ACC112 (cell line): ENCODE measurements at regions not wholly inside any gene's neighbourhood (a gene's known extent, or its start where the extent isn't known, plus 50 kb on each side); places are given as distances from the start of the nearest gene placed in this dataset.

Experiments
- H2AFZ ChIP-seq: fragments of 200-600 bp; sonication (generic); one replicate; pipeline ENCODE4 v1.6.0; 2017; ENCODE audit warnings: antibody characterized with exemption, low read length; ENCODE audit not compliant: unreplicated experiment
- H3K27ac ChIP-seq: fragments of 200-600 bp; sonication (generic); 2 replicates; pipeline ENCODE4 v1.5.1; 2014; ENCODE audit warnings: low read depth, mild to moderate bottlenecking, antibody characterized with exemption, low read length, moderate library complexity
- H3K27me3 ChIP-seq: fragments of 200-600 bp; sonication (generic); 2 replicates; pipeline ENCODE4 v1.6.1; 2014; ENCODE audit warnings: mild to moderate bottlenecking, antibody characterized with exemption, low read length, moderate library complexity, mixed read lengths; ENCODE audit not compliant: insufficient read depth
- H3K36me3 ChIP-seq: fragments of 200-600 bp; sonication (generic); 2 replicates; pipeline ENCODE4 v1.6.1; 2016; ENCODE audit warnings: mild to moderate bottlenecking, antibody characterized with exemption, low read length, moderate library complexity, mixed read lengths; ENCODE audit not compliant: insufficient read depth
- H3K4me1 ChIP-seq: fragments of 200-600 bp; sonication (generic); one replicate; pipeline ENCODE4 v1.6.1; 2016; ENCODE audit warnings: low read length, mixed read lengths; ENCODE audit not compliant: insufficient read depth, unreplicated experiment, control insufficient read depth
- H3K4me3 ChIP-seq: fragments of 200-600 bp; sonication (generic); 2 replicates; pipeline ENCODE4 v1.5.1; 2014; ENCODE audit warnings: mild to moderate bottlenecking, low read depth, low read length
- H3K79me2 ChIP-seq: fragments of 200-600 bp; sonication (generic); one replicate; pipeline ENCODE4 v1.6.0; 2016; ENCODE audit warnings: low read length; ENCODE audit not compliant: control insufficient read depth, unreplicated experiment, insufficient read depth

DNA sequence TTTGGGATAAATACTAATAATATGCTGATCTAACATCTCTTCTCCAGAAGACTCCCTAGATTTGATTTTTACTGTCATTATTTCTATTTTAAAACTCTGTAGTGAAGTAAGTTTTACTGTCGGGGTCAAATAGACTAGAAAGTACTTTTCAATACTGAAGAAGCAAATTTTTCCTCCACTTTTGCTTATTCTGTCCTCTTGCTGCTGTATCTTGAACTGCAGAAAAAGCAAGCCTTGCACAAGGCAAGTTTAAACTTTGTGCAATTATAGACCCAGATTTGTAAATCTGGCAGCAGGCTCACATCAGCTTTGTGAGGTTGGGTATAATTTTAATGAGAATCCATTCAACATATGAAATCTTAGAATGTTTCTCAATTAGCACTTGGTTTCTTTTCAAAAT, 151.1 kb upstream of the ETS2 start:
- H3K27me3 ChIP-seq = peaks cover 93% of the 10 kb centered on the region
- no peaks in the 10 kb centered on the region for H3K4me1 ChIP-seq
- H3K4me3 ChIP-seq = no peak overlapping the region
- H3K27ac ChIP-seq = no peak overlapping the region
- no peak overlapping the region for H2AFZ ChIP-seq
- no peaks in the 10 kb centered on the region for H3K79me2 ChIP-seq
- no peaks in the 10 kb centered on the region for H3K36me3 ChIP-seq

DNA sequence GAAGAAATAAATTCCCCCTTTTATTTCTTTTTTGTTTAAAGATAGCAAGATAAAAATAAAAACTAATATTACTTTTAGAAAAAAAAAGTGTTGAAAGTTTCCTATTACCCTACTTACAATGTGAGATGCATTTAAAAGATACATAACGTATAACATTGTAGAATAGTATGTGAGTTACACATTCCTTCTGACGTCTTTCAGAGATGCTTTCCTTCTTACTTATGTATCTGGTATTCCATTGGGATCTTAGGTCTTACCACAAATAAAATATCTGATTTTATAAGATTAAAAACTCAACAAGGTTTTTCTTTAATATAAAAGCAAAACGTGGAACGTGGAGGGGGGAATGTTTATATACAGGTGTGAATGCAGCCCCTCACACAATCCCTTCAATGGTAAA, 147.2 kb upstream of the ETS2 start:
- H3K4me1 ChIP-seq = no peaks in the 10 kb centered on the region
- H3K27ac ChIP-seq = no peak overlapping the region
- H3K4me3 ChIP-seq = no peak overlapping the region
- H3K79me2 ChIP-seq = no peaks in the 10 kb centered on the region
- no peak overlapping the region for H2AFZ ChIP-seq
- H3K36me3 ChIP-seq = no peaks in the 10 kb centered on the region
- peaks cover 98% of the 10 kb centered on the region for H3K27me3 ChIP-seq

DNA sequence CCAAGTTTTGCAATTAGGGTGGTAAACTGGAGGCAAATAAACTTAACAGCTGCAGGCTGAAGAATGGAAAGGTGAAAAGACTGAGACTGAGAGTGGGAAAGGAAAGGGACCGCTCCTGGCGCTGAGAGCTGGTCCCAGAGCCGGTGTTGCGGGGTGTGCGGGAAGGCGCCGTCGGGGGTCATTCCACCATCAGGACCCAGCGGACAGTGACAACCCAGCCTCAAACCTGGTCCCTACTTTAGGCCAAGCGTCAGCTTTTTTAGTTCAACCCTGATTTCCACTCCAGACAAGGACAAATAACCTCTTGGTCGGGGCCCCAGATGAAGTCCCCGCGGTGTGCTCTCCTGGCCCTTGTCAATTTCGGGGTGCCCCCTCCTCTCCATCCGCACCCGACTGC, 145.8 kb upstream of the ETS2 start:
- Histone ChIP-seq H3K4me3 (no peak overlapping the region), H2AFZ (no peak overlapping the region), H3K36me3 (no peaks in the 10 kb centered on the region), H3K27me3 (peaks cover 97% of the 10 kb centered on the region), H3K4me1 (no peaks in the 10 kb centered on the region), H3K27ac (no peak overlapping the region), H3K79me2 (no peaks in the 10 kb centered on the region)

DNA sequence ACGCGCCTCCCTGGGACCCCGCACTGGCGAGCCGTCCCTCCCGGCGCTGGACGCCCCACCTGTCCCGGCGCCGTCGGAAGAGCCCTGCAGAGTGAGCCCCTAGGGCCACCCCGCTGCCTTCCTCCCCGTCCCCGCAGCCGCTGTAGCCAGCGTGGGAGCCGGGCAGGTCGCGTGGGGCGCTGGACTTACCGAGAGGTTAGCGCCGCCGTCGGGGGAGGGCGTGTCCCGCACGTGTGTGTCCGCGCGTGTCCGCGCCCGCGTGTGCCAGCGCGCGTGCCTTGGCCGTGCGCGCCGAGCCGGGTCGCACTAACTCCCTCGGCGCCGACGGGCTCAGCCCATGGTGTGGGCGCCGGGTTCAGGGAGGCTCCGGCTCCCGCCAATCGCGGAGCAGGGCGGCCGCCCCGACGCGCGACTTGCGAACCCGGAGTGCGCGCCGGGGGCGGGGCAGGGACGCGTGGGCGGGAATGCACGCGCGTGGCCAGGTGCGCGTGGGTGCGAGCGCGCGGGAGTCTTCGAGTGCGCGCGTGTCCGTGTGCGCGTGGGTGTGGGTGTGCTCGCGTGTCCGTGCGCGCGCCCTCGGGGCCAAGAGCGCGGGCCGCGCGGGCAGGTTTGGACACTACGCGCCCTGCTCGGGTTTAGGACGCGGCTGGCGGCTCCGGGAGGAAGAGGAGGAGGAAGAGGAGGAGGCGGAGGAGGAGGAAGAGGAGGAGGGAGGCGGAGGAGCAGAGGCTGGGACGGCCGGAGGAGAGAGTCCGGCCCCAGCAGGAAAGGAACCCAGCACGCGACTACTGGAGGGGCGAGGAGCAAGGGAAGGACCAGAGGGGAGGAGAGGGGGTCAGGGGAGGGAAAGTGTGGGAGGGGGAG, 145.2 kb upstream of the ETS2 start:
- Histone ChIP-seq H2AFZ (peak overlapping the region; percentile 20), H3K4me1 (no peaks in the 10 kb centered on the region), H3K36me3 (no peaks in the 10 kb centered on the region), H3K79me2 (no peaks in the 10 kb centered on the region), H3K27me3 (peaks cover 96% of the 10 kb centered on the region), H3K27ac (no peak overlapping the region), H3K4me3 (peak overlapping the region; percentile 75)

DNA sequence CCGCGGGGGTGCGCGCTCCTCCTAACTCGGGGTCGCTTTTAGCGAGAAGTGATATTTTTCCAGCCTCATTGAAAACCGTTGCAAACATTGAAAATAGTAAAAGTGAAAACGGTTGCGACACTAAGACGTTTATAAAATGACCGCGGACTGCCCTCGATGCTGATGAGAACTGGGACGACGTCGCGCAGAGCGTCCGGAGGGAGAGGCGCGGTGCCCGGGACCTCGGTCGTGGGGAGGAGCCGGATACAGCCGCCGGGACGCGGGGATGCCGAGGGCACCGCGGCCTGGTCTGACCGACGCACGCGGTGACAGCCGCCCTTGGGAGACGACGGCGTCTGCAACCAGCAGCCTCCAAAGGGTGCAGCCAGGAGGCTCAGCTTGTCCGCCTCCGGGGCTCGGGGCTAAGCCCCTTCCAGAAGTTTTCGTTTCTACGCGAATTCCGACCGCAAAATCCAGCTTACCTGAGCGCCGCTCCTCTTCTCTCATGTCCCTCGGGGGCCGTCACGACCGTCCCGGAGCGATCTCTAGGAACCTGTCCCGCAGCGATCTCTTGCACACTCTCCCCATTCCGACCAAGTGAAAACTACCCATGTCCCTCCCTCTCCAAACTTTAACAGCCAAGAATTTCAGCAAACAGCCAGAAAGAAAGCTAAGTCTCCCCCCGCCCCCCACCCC, 144.4 kb upstream of the ETS2 start:
- H2AFZ ChIP-seq = peak overlapping the region; percentile 20
- H3K79me2 ChIP-seq = no peaks in the 10 kb centered on the region
- no peak overlapping the region for H3K27ac ChIP-seq

DNA sequence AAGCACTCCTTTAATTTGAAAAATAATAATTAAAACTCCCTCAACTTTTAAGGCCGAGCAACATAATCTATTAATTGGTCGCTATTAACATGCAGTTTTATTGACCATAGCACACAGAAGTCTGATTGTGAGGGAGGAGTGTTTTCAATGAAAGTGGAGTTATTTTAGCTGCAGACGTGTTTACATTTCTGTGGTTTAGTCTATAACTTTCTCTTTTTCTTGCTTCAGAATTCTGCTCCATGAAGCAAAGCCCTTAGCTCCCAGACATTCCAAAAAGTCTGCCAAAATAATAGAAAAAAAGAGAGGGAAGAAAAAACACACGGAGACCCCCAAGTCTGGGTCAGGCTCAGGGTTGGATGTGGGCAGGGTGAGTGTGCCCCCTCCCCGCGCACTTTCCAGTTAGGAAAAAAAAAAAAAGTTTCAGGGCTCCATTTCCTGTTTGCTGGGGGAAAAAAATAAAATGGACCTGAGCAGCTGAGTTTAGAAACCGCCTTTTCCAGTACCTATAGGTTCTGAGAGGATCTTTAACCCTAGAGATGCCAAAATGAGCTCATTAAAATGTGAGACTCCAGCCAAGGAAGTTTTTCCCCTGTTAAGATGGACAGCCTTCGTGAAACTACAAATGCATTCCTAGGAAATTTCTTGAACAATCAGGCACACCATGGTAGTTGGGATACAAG, 143.7 kb upstream of the ETS2 start:
- no peaks in the 10 kb centered on the region for H3K79me2 ChIP-seq

More for the DNA sequence above, 144.4 kb upstream of the ETS2 start:
- no peaks in the 10 kb centered on the region for H3K36me3 ChIP-seq
- peak overlapping the region; percentile 75 for H3K4me3 ChIP-seq
- no peaks in the 10 kb centered on the region for H3K4me1 ChIP-seq
- H3K27me3 ChIP-seq = peaks cover 96% of the 10 kb centered on the region

DNA sequence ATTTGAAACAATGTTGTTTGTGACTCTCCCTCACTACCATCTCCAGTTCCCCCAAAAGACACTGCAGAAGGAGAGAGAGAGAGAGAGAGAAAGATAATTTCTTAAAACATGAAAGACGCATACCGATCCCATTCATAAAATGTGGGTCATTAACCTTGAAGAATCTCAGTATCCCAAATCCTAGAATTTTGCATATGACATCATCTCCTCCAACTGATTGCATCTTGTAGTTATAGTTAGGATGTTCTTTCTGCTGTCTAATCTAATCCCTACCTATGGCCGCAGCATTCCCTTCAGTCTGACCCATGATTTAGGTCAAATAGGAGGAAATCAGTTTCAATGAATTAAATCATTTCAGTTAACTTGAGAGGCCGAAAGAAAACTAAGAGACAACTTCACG, 142.4 kb upstream of the ETS2 start:
- Histone ChIP-seq H3K36me3 (no peaks in the 10 kb centered on the region), H3K27me3 (peaks cover 88% of the 10 kb centered on the region), H3K79me2 (no peaks in the 10 kb centered on the region), H2AFZ (no peak overlapping the region), H3K4me1 (no peaks in the 10 kb centered on the region), H3K27ac (no peak overlapping the region), H3K4me3 (no peak overlapping the region)

More for the DNA sequence above, 143.7 kb upstream of the ETS2 start:
- Histone ChIP-seq H3K27me3 (peaks cover 90% of the 10 kb centered on the region), H3K27ac (no peak overlapping the region), H3K36me3 (no peaks in the 10 kb centered on the region), H3K4me1 (no peaks in the 10 kb centered on the region), H2AFZ (no peak overlapping the region), H3K4me3 (no peak overlapping the region; the same call in 1 of the 2 replicates)

DNA sequence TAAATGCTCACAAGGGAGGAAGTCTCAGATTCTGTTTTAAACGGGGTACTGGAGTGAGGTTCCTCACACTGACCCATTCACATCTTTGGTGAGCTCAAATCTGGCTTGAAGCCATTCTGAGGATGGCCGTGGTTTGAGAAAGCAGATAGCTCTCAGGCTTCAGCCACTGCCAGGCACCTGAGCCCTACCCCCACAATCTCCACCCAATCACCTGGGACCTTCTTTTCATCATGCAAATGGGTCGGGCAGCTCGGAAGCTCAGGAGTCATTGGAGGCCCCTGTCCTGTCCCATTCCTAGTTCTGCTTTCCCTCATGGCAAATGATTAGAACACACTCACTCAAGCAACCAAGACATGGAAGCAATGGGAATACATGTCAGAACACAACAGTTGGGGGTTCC, 141.4 kb upstream of the ETS2 start:
- H2AFZ ChIP-seq = no peak overlapping the region
- no peaks in the 10 kb centered on the region for H3K36me3 ChIP-seq
- H3K4me1 ChIP-seq = no peaks in the 10 kb centered on the region
- H3K27me3 ChIP-seq = peaks cover 85% of the 10 kb centered on the region
- H3K27ac ChIP-seq = no peak overlapping the region
- no peak overlapping the region for H3K4me3 ChIP-seq
- no peaks in the 10 kb centered on the region for H3K79me2 ChIP-seq

DNA sequence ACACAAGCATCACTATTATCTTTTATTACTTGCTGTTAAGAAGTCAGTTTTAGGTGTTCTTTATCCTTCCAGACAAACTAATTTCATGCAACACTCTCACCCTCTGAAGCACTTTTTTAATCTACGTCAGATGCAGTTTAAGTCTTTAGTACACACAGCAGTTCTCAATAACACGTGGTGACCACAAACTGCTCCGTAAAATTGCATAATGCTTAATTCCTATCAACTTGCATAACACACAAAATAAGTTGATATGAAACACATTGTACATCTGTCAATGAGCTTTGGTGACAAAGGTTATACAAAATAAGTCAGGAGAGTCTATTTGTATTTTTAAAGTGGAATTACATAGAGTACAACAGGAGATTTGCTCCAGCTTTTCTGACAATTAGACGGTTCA, 140.9 kb upstream of the ETS2 start:
- H2AFZ ChIP-seq = no peak overlapping the region
- H3K27ac ChIP-seq = no peak overlapping the region
- H3K79me2 ChIP-seq = no peaks in the 10 kb centered on the region
- no peak overlapping the region for H3K4me3 ChIP-seq
- peaks cover 85% of the 10 kb centered on the region for H3K27me3 ChIP-seq
- no peaks in the 10 kb centered on the region for H3K36me3 ChIP-seq
- H3K4me1 ChIP-seq = no peaks in the 10 kb centered on the region

DNA sequence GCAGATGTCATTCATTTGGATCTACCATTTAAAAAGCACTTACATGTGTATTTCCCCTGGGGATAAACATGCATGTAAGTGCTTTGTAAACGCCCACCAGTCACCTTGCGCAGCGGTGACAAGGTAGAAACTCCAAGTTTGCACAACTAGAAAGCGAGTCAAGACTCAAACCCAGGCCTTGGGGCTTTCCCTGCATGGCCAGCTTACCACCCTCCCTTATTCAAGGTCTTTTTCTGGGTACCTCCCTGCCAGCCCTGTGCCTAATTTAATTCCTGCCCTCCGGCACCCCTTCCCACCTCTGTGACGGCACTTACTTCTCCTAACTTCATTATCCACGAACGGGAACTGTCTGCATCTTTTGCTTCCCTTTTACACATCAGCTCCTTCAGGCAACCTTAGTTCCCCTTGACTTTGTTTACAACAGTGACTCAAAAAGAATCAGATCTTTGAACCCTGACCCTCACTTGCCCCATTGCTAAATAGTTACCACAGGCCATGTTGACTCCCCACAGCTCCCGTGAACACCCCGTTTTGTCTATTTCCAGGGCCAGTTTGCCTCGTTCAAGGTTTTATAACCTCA, 138.3 kb upstream of the ETS2 start:
- Histone ChIP-seq H3K27ac (no peak overlapping the region), H3K79me2 (no peaks in the 10 kb centered on the region), H2AFZ (no peak overlapping the region), H3K27me3 (peaks cover 72% of the 10 kb centered on the region), H3K4me3 (no peak overlapping the region), H3K4me1 (no peaks in the 10 kb centered on the region), H3K36me3 (no peaks in the 10 kb centered on the region)
